HEK293 (cell line): ENCODE measurements at regions not wholly inside any gene's neighbourhood (a gene's known extent, or its start where the extent isn't known, plus 50 kb on each side); places are given as distances from the start of the nearest gene placed in this dataset.

Experiments used
- CTCF ChIA-PET: fragments of 350-600 bp; formaldehyde crosslinking; extraction: SDS; loops from one replicate; lab custom pipeline; 2021; ENCODE audit warnings: antibody characterized with exemption; lab: Yijun Ruan, JAX
- POLR2A ChIA-PET: fragments of 300-600 bp; formaldehyde crosslinking; extraction: SDS; loops from one replicate; lab custom pipeline; 2020; ENCODE audit warnings: antibody characterized with exemption, inconsistent platforms; lab: Yijun Ruan, JAX
- H3K27ac ChIP-seq: fragments of 200-500 bp; sonication (Bioruptor generic); 2 replicates; pipeline ENCODE4 v1.5.1; 2014; ENCODE audit warnings: low read depth, low read length, control low read depth, inconsistent platforms; ENCODE audit errors: extremely low read depth
- H3K36me3 ChIP-seq, 2 experiments: fragments of 200-500 bp in 1 of 2; sonication (Bioruptor generic) in 1 of 2; 1 replicate in 1 of 2; 2 replicates in 1 of 2; pipeline ENCODE4 v1.5.1; 2014 to 2017; ENCODE audit warnings: inconsistent platforms in 2 of 2, low read length in 2 of 2; ENCODE audit not compliant: control insufficient read depth in 2 of 2, insufficient read depth in 1 of 2
- H3K4me1 ChIP-seq: fragments of 200-500 bp; sonication (Bioruptor generic); 2 replicates; pipeline ENCODE4 v1.5.1; 2014; ENCODE audit warnings: mild to moderate bottlenecking, low read length, inconsistent platforms; ENCODE audit not compliant: control insufficient read depth, insufficient read depth
- H3K4me3 ChIP-seq: 2 replicates; pipeline ENCODE4 v1.5.1; 2011; ENCODE audit warnings: low read depth, mild to moderate bottlenecking, control low read depth, low read length, moderate library complexity
- H3K9me3 ChIP-seq: fragments of 200-500 bp; sonication (Bioruptor generic); 2 replicates; pipeline ENCODE4 v1.5.1; 2014; ENCODE audit warnings: low read depth, low read length, inconsistent platforms; ENCODE audit not compliant: control insufficient read depth, insufficient read depth
- GFI1B ChIP-seq: fragments of 450-650 bp; formaldehyde crosslinking; IDR thresholded peaks from 2 replicates; pipeline ENCODE4 v1.5.1; 2016; ENCODE audit warnings: missing biosample characterization, missing genetic modification characterization
- HOXA7 ChIP-seq: sonication (generic); formaldehyde crosslinking; IDR thresholded peaks from 2 replicates; pipeline ENCODE4 v1.8.1; 2022; ENCODE audit warnings: missing genetic modification reagents, borderline replicate concordance
- HOXD13 ChIP-seq: sonication (generic); formaldehyde crosslinking; IDR thresholded peaks from 2 replicates; pipeline ENCODE4 v1.8.0; 2022; ENCODE audit warnings: missing genetic modification reagents, borderline replicate concordance
- KLF9 ChIP-seq: fragments of 450-650 bp; formaldehyde crosslinking; IDR thresholded peaks from 2 replicates; pipeline ENCODE4 v1.5.1; 2016; ENCODE audit warnings: missing biosample characterization, missing genetic modification characterization, low read depth
- MEIS1 ChIP-seq: sonication (generic); formaldehyde crosslinking; IDR thresholded peaks from 2 replicates; pipeline ENCODE4 v1.8.1; 2022; ENCODE audit warnings: missing genetic modification reagents, mild to moderate bottlenecking, borderline replicate concordance
- PRDM1 ChIP-seq: fragments of 450-650 bp; formaldehyde crosslinking; IDR thresholded peaks from 2 replicates; pipeline ENCODE4; 2016; ENCODE audit warnings: missing biosample characterization, missing genetic modification characterization
- SCRT2 ChIP-seq: fragments of 450-650 bp; formaldehyde crosslinking; IDR thresholded peaks from 2 replicates; pipeline ENCODE4 v1.5.1; 2016; ENCODE audit warnings: missing biosample characterization, missing genetic modification characterization
- SP7 ChIP-seq: fragments of 450-650 bp; formaldehyde crosslinking; IDR thresholded peaks from 2 replicates; pipeline ENCODE4 v1.5.1; 2016; ENCODE audit warnings: missing biosample characterization, missing genetic modification characterization
- TRIM28 ChIP-seq: IDR thresholded peaks from 2 replicates; pipeline ENCODE4 v1.6.1; 2011; ENCODE audit warnings: low read length, control low read depth, borderline replicate concordance
- ZBTB8A ChIP-seq: fragments of 450-650 bp; formaldehyde crosslinking; IDR thresholded peaks from 2 replicates; pipeline ENCODE4 v1.5.1; 2016; ENCODE audit warnings: missing biosample characterization, missing genetic modification characterization
- ZEB2 ChIP-seq: fragments of 450-650 bp; formaldehyde crosslinking; IDR thresholded peaks from 2 replicates; pipeline ENCODE4 v1.5.1; 2016; ENCODE audit warnings: missing biosample characterization, missing genetic modification characterization
- ZFP41 ChIP-seq: fragments of 450-650 bp; formaldehyde crosslinking; IDR thresholded peaks from 2 replicates; pipeline ENCODE4 v1.5.1; 2016; ENCODE audit warnings: missing biosample characterization, missing genetic modification characterization, borderline replicate concordance
- ZFP69B ChIP-seq: fragments of 450-650 bp; formaldehyde crosslinking; IDR thresholded peaks from 2 replicates; pipeline ENCODE4 v1.5.1; 2016; ENCODE audit warnings: missing biosample characterization, missing genetic modification characterization
- ZNF140 ChIP-seq: fragments of 450-650 bp; formaldehyde crosslinking; IDR thresholded peaks from 2 replicates; pipeline ENCODE4 v1.5.1; 2016; ENCODE audit warnings: missing biosample characterization, missing genetic modification characterization
- ZNF146 ChIP-seq: fragments of 450-650 bp; formaldehyde crosslinking; IDR thresholded peaks from 2 replicates; pipeline ENCODE4 v1.5.1; 2016; ENCODE audit warnings: missing biosample characterization, missing genetic modification characterization
- ZNF155 ChIP-seq: fragments of 450-650 bp; formaldehyde crosslinking; IDR thresholded peaks from 2 replicates; pipeline ENCODE4 v1.5.1; 2016; ENCODE audit warnings: missing biosample characterization, missing genetic modification characterization
- ZNF211 ChIP-seq: fragments of 450-650 bp; formaldehyde crosslinking; IDR thresholded peaks from 2 replicates; pipeline ENCODE4 v1.5.1; 2016; ENCODE audit warnings: low read depth, missing biosample characterization, missing genetic modification characterization
- ZNF311 ChIP-seq: fragments of 450-650 bp; formaldehyde crosslinking; IDR thresholded peaks from 2 replicates; pipeline ENCODE4 v1.5.1; 2017; ENCODE audit warnings: missing biosample characterization, missing genetic modification characterization, borderline replicate concordance
- ZNF341 ChIP-seq: fragments of 450-650 bp; formaldehyde crosslinking; IDR thresholded peaks from 2 replicates; pipeline ENCODE4; 2016; ENCODE audit warnings: low read depth, missing biosample characterization, missing genetic modification characterization
- ZNF366 ChIP-seq: fragments of 450-650 bp; formaldehyde crosslinking; conservative IDR thresholded peaks from 2 replicates; pipeline ENCODE4 v1.5.1; 2016; ENCODE audit warnings: missing biosample characterization, missing genetic modification characterization
- ZNF544 ChIP-seq: fragments of 450-650 bp; formaldehyde crosslinking; IDR thresholded peaks from 2 replicates; pipeline ENCODE4 v1.5.0; 2017; ENCODE audit warnings: missing biosample characterization, missing genetic modification characterization
- ZNF626 ChIP-seq: fragments of 450-650 bp; sonication (Bioruptor Pico); formaldehyde crosslinking; IDR thresholded peaks from 2 replicates; pipeline ENCODE4 v1.5.1; 2018; ENCODE audit warnings: missing biosample characterization, missing genetic modification characterization, inconsistent platforms
- ZNF830 ChIP-seq: fragments of 450-650 bp; IDR thresholded peaks from 2 replicates; pipeline ENCODE4 v1.5.0; 2018; ENCODE audit warnings: missing biosample characterization, missing genetic modification characterization, low read depth, mild to moderate bottlenecking, moderate library complexity
- ZNF837 ChIP-seq: fragments of 450-650 bp; formaldehyde crosslinking; IDR thresholded peaks from 2 replicates; pipeline ENCODE4 v1.5.1; 2016; ENCODE audit warnings: missing biosample characterization, missing genetic modification characterization
- ZSCAN23 ChIP-seq: fragments of 450-650 bp; formaldehyde crosslinking; IDR thresholded peaks from 2 replicates; pipeline ENCODE4 v1.5.1; 2016; ENCODE audit warnings: missing biosample characterization, missing genetic modification characterization
- TF ChIP-seq, protein P1 (sequence below): fragments of 450-650 bp; formaldehyde crosslinking; IDR thresholded peaks from 2 replicates; pipeline ENCODE4 v1.5.1; 2016; ENCODE audit warnings: missing biosample characterization, missing genetic modification characterization
- TF ChIP-seq, protein P2 (sequence below): fragments of 450-650 bp; formaldehyde crosslinking; IDR thresholded peaks from 2 replicates; pipeline ENCODE4 v1.5.1; 2016; ENCODE audit warnings: missing biosample characterization, missing genetic modification characterization

DNA sequence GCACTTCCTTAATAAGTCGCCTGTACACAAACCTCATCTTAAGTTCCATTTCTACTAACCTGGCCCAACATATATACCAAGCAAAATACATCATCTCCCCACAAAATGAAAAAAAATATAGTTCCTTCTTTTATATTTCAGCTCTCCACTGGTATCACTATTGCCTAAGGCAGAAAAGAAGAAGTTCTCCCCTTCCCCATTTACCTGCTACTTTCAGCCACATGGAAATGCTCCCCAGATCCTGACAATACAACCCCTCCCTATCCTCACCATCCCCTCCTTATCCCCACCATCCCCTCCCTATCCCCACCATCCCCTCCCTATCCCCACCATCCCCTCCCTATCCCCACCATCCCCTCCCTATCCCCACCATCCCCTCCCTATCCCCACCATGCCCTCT is 175.7 kb downstream of the LINC00237 start:
- Histone ChIP-seq H3K4me3 (no peak overlapping the region), H3K36me3 (no peaks in the 10 kb centered on the region), H3K4me1 (no peaks in the 10 kb centered on the region), H3K27ac (no peak overlapping the region), H3K9me3 (no peaks in the 10 kb centered on the region)
- POLR2A ChIA-PET = no interaction called here
- TF ChIP-seq ZFP69B = no peak
- CTCF ChIA-PET = interaction anchor here (0.7 kb wide), 1 partner anchor 71 kb away, joined by 4 read pairs; no protein-coding TSS in a partner anchor

DNA sequence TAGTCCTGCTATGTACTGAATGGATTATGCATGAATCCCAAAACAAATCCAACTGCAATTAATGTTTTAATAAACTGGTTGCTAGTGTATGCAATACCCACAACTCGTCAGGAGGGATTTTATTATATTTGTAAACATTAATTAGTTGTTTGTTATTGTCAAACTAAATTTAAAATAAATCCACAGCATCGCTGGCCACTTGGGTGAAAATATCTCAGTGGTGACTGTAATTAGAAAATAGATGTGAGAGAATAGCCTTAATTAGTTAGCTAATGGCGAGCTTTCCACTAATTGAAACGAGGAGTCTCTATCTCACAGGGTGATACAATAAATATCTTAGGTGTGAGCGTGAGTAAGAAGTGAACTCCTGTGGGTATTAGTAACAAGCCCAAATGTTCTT is 176.8 kb downstream of the LINC00237 start:
- H3K4me3 ChIP-seq = no peak overlapping the region
- ChIA-PET POLR2A (no interaction called here), CTCF (no interaction called here)
- H3K36me3 ChIP-seq = no peaks in the 10 kb centered on the region
- H3K27ac ChIP-seq = no peak overlapping the region
- no peaks in the 10 kb centered on the region for H3K4me1 ChIP-seq
- H3K9me3 ChIP-seq = no peaks in the 10 kb centered on the region
- TF ChIP-seq ZNF140 (tag by site-specific recombination) = no peak

DNA sequence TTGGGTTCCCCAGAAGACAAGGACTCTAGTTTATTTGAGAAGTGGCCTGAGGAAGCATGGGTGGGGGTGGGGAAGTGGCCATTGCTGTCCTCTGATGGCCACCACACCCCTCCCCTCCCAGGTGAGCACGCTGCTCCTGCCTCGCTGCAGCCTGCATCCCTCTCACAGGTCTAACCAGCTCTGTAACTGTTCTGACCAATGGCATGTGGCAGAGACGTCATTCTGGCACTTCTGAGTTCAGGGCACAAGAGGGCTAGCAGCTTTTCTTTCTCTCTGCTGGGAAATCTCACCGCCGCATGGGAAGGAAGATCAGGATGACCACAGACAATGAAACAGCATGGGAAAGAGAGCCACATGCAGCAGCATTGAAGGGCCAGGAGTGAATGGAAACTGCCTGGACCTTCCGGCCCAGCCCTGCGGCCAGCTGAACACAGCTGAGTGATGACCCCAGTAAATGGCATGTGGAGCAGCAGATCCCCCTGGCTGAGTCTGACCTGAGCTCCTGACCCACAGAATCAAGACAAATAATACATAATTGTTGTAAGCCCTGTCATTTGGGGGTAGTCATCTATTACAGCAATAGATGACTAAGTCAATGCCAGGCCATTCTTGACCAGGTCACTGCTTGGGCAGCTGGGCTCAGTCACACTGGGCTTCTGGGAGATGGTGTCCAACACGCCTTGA is 179.8 kb downstream of the LINC00237 start:
- H3K4me1 ChIP-seq = no peaks in the 10 kb centered on the region
- no peaks in the 10 kb centered on the region for H3K36me3 ChIP-seq
- H3K9me3 ChIP-seq = no peaks in the 10 kb centered on the region
- CTCF ChIA-PET = interaction anchor here (1.0 kb wide), 1 partner anchor 646 kb away, joined by 3 read pairs; no protein-coding TSS in a partner anchor
- TF ChIP-seq TRIM28 = no peak
- TF ChIP-seq PRDM1 (tag by site-specific recombination) = no peak
- TF ChIP-seq, protein P1, sequence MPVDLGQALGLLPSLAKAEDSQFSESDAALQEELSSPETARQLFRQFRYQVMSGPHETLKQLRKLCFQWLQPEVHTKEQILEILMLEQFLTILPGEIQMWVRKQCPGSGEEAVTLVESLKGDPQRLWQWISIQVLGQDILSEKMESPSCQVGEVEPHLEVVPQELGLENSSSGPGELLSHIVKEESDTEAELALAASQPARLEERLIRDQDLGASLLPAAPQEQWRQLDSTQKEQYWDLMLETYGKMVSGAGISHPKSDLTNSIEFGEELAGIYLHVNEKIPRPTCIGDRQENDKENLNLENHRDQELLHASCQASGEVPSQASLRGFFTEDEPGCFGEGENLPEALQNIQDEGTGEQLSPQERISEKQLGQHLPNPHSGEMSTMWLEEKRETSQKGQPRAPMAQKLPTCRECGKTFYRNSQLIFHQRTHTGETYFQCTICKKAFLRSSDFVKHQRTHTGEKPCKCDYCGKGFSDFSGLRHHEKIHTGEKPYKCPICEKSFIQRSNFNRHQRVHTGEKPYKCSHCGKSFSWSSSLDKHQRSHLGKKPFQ (tag by site-specific recombination) = no peak
- TF ChIP-seq KLF9 (tag by site-specific recombination) = no peak
- TF ChIP-seq HOXA7 (CRISPR knock-in tag) = no peak
- no peak for TF ChIP-seq ZNF341 (tag by site-specific recombination)
- TF ChIP-seq MEIS1 (CRISPR knock-in tag) = no peak
- no peak for TF ChIP-seq ZNF626 (tag by site-specific recombination)
- TF ChIP-seq, all 188 proteins: peak for 0
- Histone ChIP-seq H3K4me3 (no peak overlapping the region), H3K27ac (no peak overlapping the region)
- POLR2A ChIA-PET = no interaction called here

DNA sequence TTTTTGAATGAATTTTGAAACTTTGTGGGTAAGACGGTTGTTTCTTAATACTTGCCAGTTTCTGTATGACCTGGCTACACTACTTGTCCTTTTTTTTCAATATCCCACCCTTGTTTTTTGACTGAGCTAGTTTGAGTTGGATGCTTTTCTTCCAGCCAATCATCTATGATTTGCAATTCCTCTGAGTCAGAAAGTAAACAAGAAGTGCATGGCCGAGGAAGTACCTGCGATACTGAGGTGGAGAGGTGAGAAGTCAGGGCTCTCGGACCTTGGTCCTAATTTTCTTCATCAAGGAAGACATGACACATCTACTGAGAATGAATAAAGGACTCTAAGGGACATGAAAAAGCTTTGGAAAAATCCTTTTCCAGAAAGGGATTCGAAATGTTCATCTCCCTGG is 185.7 kb downstream of the LINC00237 start:
- CTCF ChIA-PET = no interaction called here
- Histone ChIP-seq H3K27ac (no peak overlapping the region), H3K9me3 (no peaks in the 10 kb centered on the region), H3K4me3 (no peak overlapping the region), H3K4me1 (no peaks in the 10 kb centered on the region), H3K36me3 (no peaks in the 10 kb centered on the region)
- POLR2A ChIA-PET = no interaction called here
- TF ChIP-seq SP7 (tag by site-specific recombination) = no peak
- TF ChIP-seq ZEB2 (tag by site-specific recombination) = no peak
- no peak for TF ChIP-seq ZNF311 (tag by site-specific recombination)
- no peak for TF ChIP-seq HOXD13
- TF ChIP-seq ZNF544 = no peak
- TF ChIP-seq ZNF155 (tag by site-specific recombination) = no peak
- TF ChIP-seq ZNF366 (tag by site-specific recombination) = no peak
- no peak for TF ChIP-seq ZNF146 (tag by site-specific recombination)
- TF ChIP-seq ZSCAN23 = no peak
- TF ChIP-seq ZNF211 = no peak
- TF ChIP-seq, protein P2, sequence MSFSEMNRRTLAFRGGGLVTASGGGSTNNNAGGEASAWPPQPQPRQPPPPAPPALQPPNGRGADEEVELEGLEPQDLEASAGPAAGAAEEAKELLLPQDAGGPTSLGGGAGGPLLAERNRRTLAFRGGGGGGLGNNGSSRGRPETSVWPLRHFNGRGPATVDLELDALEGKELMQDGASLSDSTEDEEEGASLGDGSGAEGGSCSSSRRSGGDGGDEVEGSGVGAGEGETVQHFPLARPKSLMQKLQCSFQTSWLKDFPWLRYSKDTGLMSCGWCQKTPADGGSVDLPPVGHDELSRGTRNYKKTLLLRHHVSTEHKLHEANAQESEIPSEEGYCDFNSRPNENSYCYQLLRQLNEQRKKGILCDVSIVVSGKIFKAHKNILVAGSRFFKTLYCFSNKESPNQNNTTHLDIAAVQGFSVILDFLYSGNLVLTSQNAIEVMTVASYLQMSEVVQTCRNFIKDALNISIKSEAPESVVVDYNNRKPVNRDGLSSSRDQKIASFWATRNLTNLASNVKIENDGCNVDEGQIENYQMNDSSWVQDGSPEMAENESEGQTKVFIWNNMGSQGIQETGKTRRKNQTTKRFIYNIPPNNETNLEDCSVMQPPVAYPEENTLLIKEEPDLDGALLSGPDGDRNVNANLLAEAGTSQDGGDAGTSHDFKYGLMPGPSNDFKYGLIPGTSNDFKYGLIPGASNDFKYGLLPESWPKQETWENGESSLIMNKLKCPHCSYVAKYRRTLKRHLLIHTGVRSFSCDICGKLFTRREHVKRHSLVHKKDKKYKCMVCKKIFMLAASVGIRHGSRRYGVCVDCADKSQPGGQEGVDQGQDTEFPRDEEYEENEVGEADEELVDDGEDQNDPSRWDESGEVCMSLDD (tag by site-specific recombination) = no peak
- no peak for TF ChIP-seq GFI1B (tag by site-specific recombination)
- TF ChIP-seq ZNF830 (tag by site-specific recombination) = no peak
- TF ChIP-seq ZFP41 (tag by site-specific recombination) = no peak
- no peak for TF ChIP-seq ZNF837 (tag by site-specific recombination)
- no peak for TF ChIP-seq ZBTB8A (tag by site-specific recombination)
- no peak for TF ChIP-seq SCRT2 (tag by site-specific recombination)
